GM12878 (cell line): ENCODE measurements at regions not wholly inside any gene's neighbourhood (a gene's known extent, or its start where the extent isn't known, plus 50 kb on each side); places are given as distances from the start of the nearest gene placed in this dataset.

Experiments used
- ATAC-seq: fragments of 200-7000 bp; cut with Tn5 transposase; 3 replicates; pipeline ENCODE4 v1.9.1; 2020; ENCODE audit warnings: mild to moderate bottlenecking, moderate library complexity
- BruUV-seq: library from RNA; stranded (reverse); fragments of 400-500 nt; replicated peaks from 2 replicates; lab custom pipeline; 2021; lab: Mats Ljungman, UMichigan
- CTCF ChIA-PET: fragments of 300-600 bp; sonication (Branson Sonifier 250); formaldehyde crosslinking; extraction: SDS; loops from one replicate; lab custom pipeline; 2021; ENCODE audit warnings: inconsistent platforms; lab: Yijun Ruan, JAX
- POLR2A ChIA-PET: fragments of 350-600 bp; formaldehyde crosslinking; extraction: SDS; loops from one replicate; lab custom pipeline; 2021; ENCODE audit warnings: inconsistent platforms; lab: Charles Lee
- RAD21 ChIA-PET: fragments of 300-600 bp; sonication (Branson Sonifier 250); formaldehyde crosslinking; loops from one replicate; lab custom pipeline; 2023; ENCODE audit warnings: antibody characterized with exemption; ENCODE audit not compliant: unreplicated experiment; lab: Charles Lee
- SMC1A ChIA-PET: fragments of 300-600 bp; sonication (Branson Sonifier 250); formaldehyde crosslinking; loops from one replicate; lab custom pipeline; 2023; ENCODE audit not compliant: unreplicated experiment, uncharacterized antibody; lab: Charles Lee
- DNase-seq: peaks from one replicate; pipeline ENCODE4 v3.0.0-alpha.2; 2011; ENCODE audit warnings: low read depth, low spot score
- FAIRE-seq: peaks from 3 replicates; lab custom pipeline; 2011; peaks lifted over from hg19 to GRCh38; lab: Jason Lieb, UNC
- H2AFZ ChIP-seq: 2 replicates; pipeline ENCODE4 v1.6.0; 2011; ENCODE audit warnings: low read depth, low read length, control low read depth; ENCODE audit not compliant: control insufficient read depth
- H3K27ac ChIP-seq: 2 replicates; pipeline ENCODE4 v1.5.1; 2011; ENCODE audit warnings: control low read depth; ENCODE audit not compliant: control insufficient read depth, insufficient read depth
- H3K27me3 ChIP-seq, 2 experiments: replicated peaks in 1 of 2; 2 replicates each; pipeline versions ENCODE4 v1.6.0 to v1.6.1; 2011; ENCODE audit warnings: low read length in 1 of 2; ENCODE audit not compliant: control insufficient read depth in 2 of 2, insufficient read depth in 2 of 2
- H3K36me3 ChIP-seq, 2 experiments: 2 replicates each; pipeline ENCODE4 v1.5.1; 2011; ENCODE audit warnings: low read length in 1 of 2; ENCODE audit not compliant: control insufficient read depth in 2 of 2, insufficient read depth in 2 of 2
- H3K4me1 ChIP-seq: 2 replicates; pipeline ENCODE4 v1.6.1; 2011; ENCODE audit warnings: mild to moderate bottlenecking, low read length, moderate library complexity, mixed read lengths; ENCODE audit not compliant: control insufficient read depth, insufficient read depth
- H3K4me2 ChIP-seq: 2 replicates; pipeline ENCODE4 v1.6.0; 2011; ENCODE audit warnings: control low read depth; ENCODE audit not compliant: control insufficient read depth, insufficient read depth
- H3K4me3 ChIP-seq: fragments of 200-600 bp; sonication (generic); 2 replicates; pipeline ENCODE4 v1.5.1; 2016
- H3K79me2 ChIP-seq: 2 replicates; pipeline ENCODE4 v1.6.0; 2011; ENCODE audit warnings: low read length; ENCODE audit not compliant: control insufficient read depth, insufficient read depth
- H3K9ac ChIP-seq: 2 replicates; pipeline ENCODE4 v1.8.0; 2011; ENCODE audit warnings: low read length, control low read depth, mixed read lengths; ENCODE audit not compliant: control insufficient read depth, insufficient read depth
- H3K9me3 ChIP-seq: replicated peaks from 3 replicates; pipeline ENCODE4 v1.5.1; 2011; ENCODE audit warnings: mild to moderate bottlenecking, low read length; ENCODE audit not compliant: control insufficient read depth, insufficient read depth
- H4K20me1 ChIP-seq: 2 replicates; pipeline ENCODE4 v1.6.0; 2011; ENCODE audit not compliant: control insufficient read depth, insufficient read depth
- ELK1 ChIP-seq: IDR thresholded peaks from 2 replicates; pipeline ENCODE4 v1.6.1; 2012; ENCODE audit warnings: low read depth, low read length, improper control_type of control experiment
- JUNB ChIP-seq: IDR thresholded peaks from 2 replicates; pipeline ENCODE4 v1.6.1; 2016; ENCODE audit warnings: antibody characterized with exemption, mild to moderate bottlenecking
- MYB ChIP-seq: fragments of 150-350 bp; IDR thresholded peaks from 2 replicates; pipeline ENCODE4 v1.6.1; 2014; ENCODE audit warnings: mild to moderate bottlenecking, low read depth, low read length, borderline replicate concordance
- RELB ChIP-seq: fragments of 450-650 bp; IDR thresholded peaks from 2 replicates; pipeline ENCODE4 v1.6.1; 2017; ENCODE audit warnings: low read depth, mild to moderate bottlenecking, moderate library complexity
- SP1 ChIP-seq: IDR thresholded peaks from one replicate; pipeline ENCODE4 v1.6.1; 2011; ENCODE audit warnings: low read depth, low read length
- WRNIP1 ChIP-seq: IDR thresholded peaks from 2 replicates; pipeline ENCODE4 v1.6.1; 2011; ENCODE audit warnings: low read depth, low read length, improper control_type of control experiment, borderline replicate concordance
- WGBS: methylation state at CpG from one replicate; pipeline ENCODE4 v1.1.6; 2016; ENCODE audit warnings: low lambda C conversion rate; ENCODE audit not compliant: insufficient replicate concordance, insufficient coverage; ENCODE audit errors: missing lambda C conversion rate; 5-methylcytosine and 5-hydroxymethylcytosine counted together
- in situ Hi-C: fragments of 300-500 bp; cut with MboI; formaldehyde crosslinking; loops from 9 replicates; pipeline ENCODE4 v1.14.3; 2018; ENCODE audit warnings: mixed read lengths
- intact Hi-C: fragments of 100-400 bp; cut with micrococcal nuclease; formaldehyde crosslinking; loops from one replicate; pipeline ENCODE4 v1.14.2; 2022; ENCODE audit not compliant: unreplicated experiment
- TF ChIP-seq, protein P1 (sequence below): fragments of 450-650 bp; IDR thresholded peaks from 2 replicates; pipeline ENCODE4 v1.6.1; 2018; ENCODE audit warnings: mild to moderate bottlenecking, low read depth, moderate library complexity; ENCODE audit not compliant: partially characterized antibody
- TF ChIP-seq, protein P2 (sequence below): IDR thresholded peaks from 2 replicates; pipeline ENCODE4 v1.6.1; 2012; ENCODE audit warnings: low read length, inconsistent platforms

DNA sequence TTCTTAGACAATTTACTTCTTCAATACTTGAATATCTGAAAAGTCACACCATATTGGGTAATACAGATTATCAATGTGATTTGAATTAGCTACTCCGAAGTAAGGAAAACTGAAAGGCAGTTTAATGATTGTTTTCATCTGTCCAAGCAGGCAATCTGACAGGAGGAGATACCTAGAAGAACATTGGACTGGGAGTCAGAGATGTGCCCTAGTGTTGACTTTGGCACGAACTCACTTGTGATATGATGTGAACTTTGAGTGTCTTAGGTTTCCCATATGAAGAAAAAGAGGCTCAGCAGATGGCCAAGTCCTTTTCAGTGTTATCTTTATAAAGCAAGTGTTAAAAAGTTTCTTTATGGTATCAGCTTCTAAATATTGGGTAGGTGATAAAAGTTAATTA is 287.1 kb downstream of the MTX2 start:
- H3K9me3 ChIP-seq, result no peaks in the 10 kb centered on the region
- no peak for FAIRE-seq
- RAD21 ChIA-PET, result interaction anchor here (1.3 to 1.6 kb wide), 3 partner anchors 101 to 416 kb away, joined by 5 to 6 read pairs (median 6); no protein-coding TSS in a partner anchor
- H3K4me3 ChIP-seq, result no peak overlapping the region
- in situ Hi-C loops, result no loop called here
- 0 out of 4 replicates have a peak, but pooled peaks cover 0 to 3% of the 10 kb centered on the region in 2 experiments for H3K27me3 ChIP-seq
- H4K20me1 ChIP-seq, result no peaks in the 10 kb centered on the region
- no peaks in the 10 kb centered on the region for H3K36me3 ChIP-seq
- no peak for TF ChIP-seq SP1
- TF ChIP-seq, protein P1, sequence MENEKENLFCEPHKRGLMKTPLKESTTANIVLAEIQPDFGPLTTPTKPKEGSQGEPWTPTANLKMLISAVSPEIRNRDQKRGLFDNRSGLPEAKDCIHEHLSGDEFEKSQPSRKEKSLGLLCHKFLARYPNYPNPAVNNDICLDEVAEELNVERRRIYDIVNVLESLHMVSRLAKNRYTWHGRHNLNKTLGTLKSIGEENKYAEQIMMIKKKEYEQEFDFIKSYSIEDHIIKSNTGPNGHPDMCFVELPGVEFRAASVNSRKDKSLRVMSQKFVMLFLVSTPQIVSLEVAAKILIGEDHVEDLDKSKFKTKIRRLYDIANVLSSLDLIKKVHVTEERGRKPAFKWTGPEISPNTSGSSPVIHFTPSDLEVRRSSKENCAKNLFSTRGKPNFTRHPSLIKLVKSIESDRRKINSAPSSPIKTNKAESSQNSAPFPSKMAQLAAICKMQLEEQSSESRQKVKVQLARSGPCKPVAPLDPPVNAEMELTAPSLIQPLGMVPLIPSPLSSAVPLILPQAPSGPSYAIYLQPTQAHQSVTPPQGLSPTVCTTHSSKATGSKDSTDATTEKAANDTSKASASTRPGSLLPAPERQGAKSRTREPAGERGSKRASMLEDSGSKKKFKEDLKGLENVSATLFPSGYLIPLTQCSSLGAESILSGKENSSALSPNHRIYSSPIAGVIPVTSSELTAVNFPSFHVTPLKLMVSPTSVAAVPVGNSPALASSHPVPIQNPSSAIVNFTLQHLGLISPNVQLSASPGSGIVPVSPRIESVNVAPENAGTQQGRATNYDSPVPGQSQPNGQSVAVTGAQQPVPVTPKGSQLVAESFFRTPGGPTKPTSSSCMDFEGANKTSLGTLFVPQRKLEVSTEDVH, result no peak
- TF ChIP-seq MYB, result no peak
- TF ChIP-seq WRNIP1, result no peak
- no peak for TF ChIP-seq JUNB
- TF ChIP-seq, protein P2, sequence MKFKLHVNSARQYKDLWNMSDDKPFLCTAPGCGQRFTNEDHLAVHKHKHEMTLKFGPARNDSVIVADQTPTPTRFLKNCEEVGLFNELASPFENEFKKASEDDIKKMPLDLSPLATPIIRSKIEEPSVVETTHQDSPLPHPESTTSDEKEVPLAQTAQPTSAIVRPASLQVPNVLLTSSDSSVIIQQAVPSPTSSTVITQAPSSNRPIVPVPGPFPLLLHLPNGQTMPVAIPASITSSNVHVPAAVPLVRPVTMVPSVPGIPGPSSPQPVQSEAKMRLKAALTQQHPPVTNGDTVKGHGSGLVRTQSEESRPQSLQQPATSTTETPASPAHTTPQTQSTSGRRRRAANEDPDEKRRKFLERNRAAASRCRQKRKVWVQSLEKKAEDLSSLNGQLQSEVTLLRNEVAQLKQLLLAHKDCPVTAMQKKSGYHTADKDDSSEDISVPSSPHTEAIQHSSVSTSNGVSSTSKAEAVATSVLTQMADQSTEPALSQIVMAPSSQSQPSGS, result no peak
- TF ChIP-seq ELK1, result no peak
- TF ChIP-seq RELB, result no peak
- intact Hi-C loops, result loop anchor here (5.0 kb wide), 1 partner anchor 96 kb away; no protein-coding TSS in a partner anchor
- SMC1A ChIA-PET, result interaction anchor here (0.7 to 2.4 kb wide), 6 partner anchors 94 to 416 kb away, joined by 3 to 6 read pairs (median 3); no protein-coding TSS in a partner anchor
- ATAC-seq, result no peak
- CTCF ChIA-PET, result interaction anchor here (1.0 to 1.2 kb wide), 4 partner anchors 95 to 416 kb away, joined by 3 to 10 read pairs (median 4); no protein-coding TSS in a partner anchor
- BruUV-seq, result no TSS peak
- H3K79me2 ChIP-seq, result no peaks in the 10 kb centered on the region
- WGBS, result 3% methylated on average over 2 of the region's 2 CpGs
- H3K4me2 ChIP-seq, result no peak overlapping the region
- DNase-seq, result no peak
- no peak overlapping the region for H2AFZ ChIP-seq
- no peaks in the 10 kb centered on the region for H3K4me1 ChIP-seq
- POLR2A ChIA-PET, result no interaction called here
- H3K27ac ChIP-seq, result no peak overlapping the region
- no peak overlapping the region for H3K9ac ChIP-seq
